ENCODE measurements at regions not wholly inside any gene's neighbourhood (a gene's known extent, or its start where the extent isn't known, plus 50 kb on each side); places are given as distances from the start of the nearest gene placed in this dataset.

GRCh38 chr20:58011106-58011946, 217.1 kb downstream of the ANKRD60 start:
- Histone ChIP-seq H2AK5ac (ENCODE audit: low read depth, low read length) (no peak overlapping the region), H3K14ac (replicated peaks; ENCODE audit: low read depth, low read length) (no peak overlapping the region), H3K36me3 (ENCODE audit: control insufficient read depth, insufficient read depth, low read length) (no peaks in the 10 kb centered on the region), H2BK120ac (ENCODE audit: low read depth, low read length) (no peak overlapping the region), H3K27ac (ENCODE audit: insufficient read depth, low read length) (no peak overlapping the region), H2BK15ac (ENCODE audit: low read depth, low read length) (no peak overlapping the region), H2BK20ac (ENCODE audit: low read depth, low read length) (no peak overlapping the region), H3K79me1 (ENCODE audit: low read depth in 1 of 2, low read length in 2 of 2) (no peaks in the 10 kb centered on the region), H3K4ac (ENCODE audit: low read depth, low read length) (no peak overlapping the region), H3K9me1 (ENCODE audit: insufficient read depth, low read length) (no peaks in the 10 kb centered on the region), H3K9ac (ENCODE audit: low read depth, low read length) (no peak overlapping the region), H4K5ac (ENCODE audit: low read depth, low read length) (no peak overlapping the region), H3K23ac (ENCODE audit: low read depth, low read length) (no peak overlapping the region), H4K20me1 (ENCODE audit: insufficient read depth, low read length) (no peaks in the 10 kb centered on the region), H2AFZ (replicated peaks; ENCODE audit: low read length, poor library complexity) (no peak overlapping the region), H3K27me3 (ENCODE audit: control insufficient read depth, insufficient read depth, low read length) (no peaks in the 10 kb centered on the region), H3K56ac (ENCODE audit: extremely low read depth, insufficient read depth, low read length) (no peak overlapping the region), H3K4me1 (ENCODE audit: control insufficient read depth, insufficient read depth, low read length) (no peaks in the 10 kb centered on the region), H2AK9ac (replicated peaks; ENCODE audit: low read depth, low read length, poor library complexity) (no peak overlapping the region), H4K91ac (ENCODE audit: insufficient read depth, low read depth, low read length) (no peak overlapping the region), H3K4me3 (ENCODE audit: insufficient read depth, low read depth, low read length) (no peak overlapping the region), H2BK5ac (ENCODE audit: low read depth, low read length, poor library complexity, severe bottlenecking) (no peak overlapping the region), H3K9me3 (ENCODE audit: control insufficient read depth, insufficient read depth, low read length) (no peaks in the 10 kb centered on the region), H3K18ac (ENCODE audit: low read depth, low read length) (no peak overlapping the region), H3K4me2 (ENCODE audit: low read depth, low read length) (no peak overlapping the region), H4K8ac (ENCODE audit: low read depth in 2 of 2, low read length in 2 of 2) (no peak overlapping the region)
- TF ChIP-seq MAFK (IDR thresholded peaks at IDR 0.05; ENCODE audit: low read depth, low read length) = no peak
- TF ChIP-seq RAD21 (IDR thresholded peaks at IDR 0.05; ENCODE audit: low read length) = no peak
- in situ Hi-C loops (cut with MboI; ENCODE audit: low sequenced_read_pairs) = no loop called here
- POLR2A ChIA-PET (ENCODE audit: unreplicated experiment) = no interaction called here
- DNase-seq = no peak
- no peak for ATAC-seq (ENCODE audit: low read depth)
- BruUV-seq (replicated peaks) = no TSS peak
- intact Hi-C loops (cut with micrococcal nuclease) = no loop called here
- CTCF ChIA-PET = no interaction called here
- dilution Hi-C loops (cut with HindIII; ENCODE audit: low sequenced_read_pairs, unreplicated experiment) = no loop called here
- WGBS, 2 experiments (ENCODE audit: extremely low coverage in 2 of 2, insufficient read length in 1 of 2) = 59% methylated on average over 5 of the region's 14 CpGs; no CpG with 5 or more reads in 1 of the 2 experiments

Data from IMR-90 (cell line).